ENCODE measurements at regions not wholly inside any gene's neighbourhood (a gene's known extent, or its start where the extent isn't known, plus 50 kb on each side); places are given as distances from the start of the nearest gene placed in this dataset.

DNA sequence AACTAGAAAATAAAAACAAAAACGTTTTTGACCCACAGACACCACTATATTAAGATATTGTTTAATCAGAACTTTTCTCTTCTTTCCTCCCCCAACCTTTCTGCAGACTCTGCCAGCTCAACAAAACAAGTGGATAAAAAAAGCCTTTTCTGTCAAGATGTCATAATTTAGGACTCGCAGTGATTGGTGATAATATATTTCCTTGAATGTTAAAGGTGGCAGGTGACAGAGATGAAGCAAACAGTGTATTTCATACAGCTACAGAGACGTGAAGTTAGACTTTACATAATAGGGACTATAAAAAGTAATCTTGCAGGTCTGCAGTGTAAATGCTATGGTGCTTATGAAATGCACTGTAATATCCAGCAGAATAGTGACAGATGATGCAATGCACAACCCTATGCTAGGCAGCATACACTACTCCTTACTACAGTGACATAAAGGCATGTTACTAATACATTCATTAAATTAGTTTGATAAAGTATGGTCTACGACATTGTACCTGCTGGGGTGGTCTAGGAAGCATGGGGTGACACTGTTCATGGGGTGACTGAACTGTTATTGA lies 326.7 kb upstream of the GRAMD2B start:
- no peak for DNase-seq (ENCODE audit: low read depth)
- H3K4me3 ChIP-seq (replicated peaks; ENCODE audit: low read depth, low read length): no peak overlapping the region
- TF ChIP-seq, protein P1, sequence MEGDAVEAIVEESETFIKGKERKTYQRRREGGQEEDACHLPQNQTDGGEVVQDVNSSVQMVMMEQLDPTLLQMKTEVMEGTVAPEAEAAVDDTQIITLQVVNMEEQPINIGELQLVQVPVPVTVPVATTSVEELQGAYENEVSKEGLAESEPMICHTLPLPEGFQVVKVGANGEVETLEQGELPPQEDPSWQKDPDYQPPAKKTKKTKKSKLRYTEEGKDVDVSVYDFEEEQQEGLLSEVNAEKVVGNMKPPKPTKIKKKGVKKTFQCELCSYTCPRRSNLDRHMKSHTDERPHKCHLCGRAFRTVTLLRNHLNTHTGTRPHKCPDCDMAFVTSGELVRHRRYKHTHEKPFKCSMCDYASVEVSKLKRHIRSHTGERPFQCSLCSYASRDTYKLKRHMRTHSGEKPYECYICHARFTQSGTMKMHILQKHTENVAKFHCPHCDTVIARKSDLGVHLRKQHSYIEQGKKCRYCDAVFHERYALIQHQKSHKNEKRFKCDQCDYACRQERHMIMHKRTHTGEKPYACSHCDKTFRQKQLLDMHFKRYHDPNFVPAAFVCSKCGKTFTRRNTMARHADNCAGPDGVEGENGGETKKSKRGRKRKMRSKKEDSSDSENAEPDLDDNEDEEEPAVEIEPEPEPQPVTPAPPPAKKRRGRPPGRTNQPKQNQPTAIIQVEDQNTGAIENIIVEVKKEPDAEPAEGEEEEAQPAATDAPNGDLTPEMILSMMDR (IDR thresholded peaks at IDR 0.05; ENCODE audit: low read length, missing control alignments): no peak

GRCh38 chr5:126097876-126098275 lies 325.3 kb upstream of the GRAMD2B start:
- no peak overlapping the region for H3K4me3 ChIP-seq (replicated peaks; ENCODE audit: low read depth, low read length)
- TF ChIP-seq, protein P1 (IDR thresholded peaks at IDR 0.05; ENCODE audit: low read length, missing control alignments): no peak
- DNase-seq (ENCODE audit: low read depth): no peak

DNA sequence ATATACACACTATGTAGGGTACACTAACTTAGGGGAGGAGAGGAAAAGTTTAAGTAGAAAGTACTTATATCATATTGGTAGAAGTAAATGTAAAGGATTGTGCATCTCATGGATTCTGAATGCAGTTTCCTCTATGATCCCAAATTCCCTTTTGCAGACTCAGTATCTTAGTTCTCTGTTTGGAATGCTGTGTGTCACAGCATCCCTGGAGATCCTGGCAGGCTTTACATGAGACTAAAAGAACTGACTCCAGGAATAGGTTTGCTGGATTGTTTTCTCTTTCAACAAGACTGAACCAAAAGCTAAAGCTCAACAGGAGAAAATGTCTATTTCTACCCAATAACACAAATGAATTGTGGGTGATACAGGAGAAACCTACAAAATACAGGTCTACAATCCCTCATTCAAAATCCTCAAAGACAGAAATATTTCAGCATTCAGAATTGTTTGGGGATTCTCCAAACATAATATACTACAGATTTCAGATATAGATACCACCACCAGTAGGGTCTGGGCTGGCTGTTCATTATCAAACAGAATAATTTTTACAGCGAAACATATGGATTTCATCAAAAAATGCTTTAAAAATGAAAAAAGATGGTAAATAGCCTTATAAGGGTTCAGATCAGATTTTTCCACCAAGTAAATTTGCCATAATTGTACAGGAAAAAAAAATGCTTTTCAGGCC lies 324.7 kb upstream of the GRAMD2B start:
- peak; percentile 8 for DNase-seq (ENCODE audit: low read depth)

GRCh38 chr5:126099077-126099476 lies 324.1 kb upstream of the GRAMD2B start:
- TF ChIP-seq, protein P1 (IDR thresholded peaks at IDR 0.05; ENCODE audit: low read length, missing control alignments): no peak
- H3K4me3 ChIP-seq (replicated peaks; ENCODE audit: low read depth, low read length): no peak overlapping the region
- no peak for DNase-seq (ENCODE audit: low read depth)

More for the DNA sequence above, 324.7 kb upstream of the GRAMD2B start:
- no peak overlapping the region for H3K4me3 ChIP-seq (replicated peaks; ENCODE audit: low read depth, low read length)
- TF ChIP-seq, protein P1 (IDR thresholded peaks at IDR 0.05; ENCODE audit: low read length, missing control alignments): no peak

- no peak overlapping the region for H3K4me3 ChIP-seq (replicated peaks; ENCODE audit: low read depth, low read length)
- TF ChIP-seq, protein P1 (IDR thresholded peaks at IDR 0.05; ENCODE audit: low read length, missing control alignments): peak; percentile 32
- DNase-seq (ENCODE audit: low read depth): peak; percentile 11
Measured at GRCh38 chr5:126100767-126101166, 322.4 kb upstream of the GRAMD2B start.

DNA sequence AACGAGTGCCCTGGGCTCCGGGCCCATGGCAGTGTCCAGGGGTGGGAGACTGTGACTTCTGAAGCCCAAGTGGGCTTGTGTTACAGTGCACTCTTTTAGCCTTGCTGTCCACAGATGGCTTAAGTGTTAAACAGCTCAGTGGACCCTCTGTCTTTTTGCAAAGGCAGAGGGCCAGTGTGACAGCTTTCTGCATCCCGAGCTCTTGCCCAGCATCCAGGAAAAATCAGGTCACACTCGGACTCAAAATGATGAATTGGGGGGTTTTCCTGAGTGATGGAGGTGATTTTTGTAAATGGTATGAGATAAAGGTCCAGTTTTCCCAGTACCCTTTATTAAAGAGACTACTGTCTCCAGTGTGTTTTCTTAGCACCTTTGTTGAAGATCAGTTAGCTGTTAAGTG lies 321.3 kb upstream of the GRAMD2B start:
- no peak for DNase-seq (ENCODE audit: low read depth)
- TF ChIP-seq, protein P1 (IDR thresholded peaks at IDR 0.05; ENCODE audit: low read length, missing control alignments): no peak
- H3K4me3 ChIP-seq (replicated peaks; ENCODE audit: low read depth, low read length): no peak overlapping the region

DNA sequence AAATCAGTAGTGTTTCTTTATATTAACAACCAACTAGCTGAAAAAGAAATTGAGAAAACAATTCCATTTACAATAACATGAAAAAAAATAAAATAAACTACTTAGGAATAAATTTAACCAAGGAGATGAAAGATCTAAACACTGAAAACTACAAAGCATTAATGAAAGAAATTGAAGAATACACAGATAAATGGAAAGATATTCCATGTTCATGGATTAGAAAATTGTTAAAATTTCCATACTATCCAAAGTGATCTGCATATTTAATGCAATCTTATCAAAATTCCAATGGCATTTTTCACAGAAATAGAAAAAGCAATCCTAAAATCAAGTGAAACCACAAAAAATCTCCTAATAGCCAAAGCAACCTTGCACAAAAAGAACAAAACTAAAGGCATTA lies 320.2 kb upstream of the GRAMD2B start:
- DNase-seq (ENCODE audit: low read depth): no peak
- no peak overlapping the region for H3K4me3 ChIP-seq (replicated peaks; ENCODE audit: low read depth, low read length)
- TF ChIP-seq, protein P1 (IDR thresholded peaks at IDR 0.05; ENCODE audit: low read length, missing control alignments): no peak
